WTC11 (cell line): ENCODE measurements at regions not wholly inside any gene's neighbourhood (a gene's known extent, or its start where the extent isn't known, plus 50 kb on each side); places are given as distances from the start of the nearest gene placed in this dataset.

Source experiments
- ATAC-seq: fragments of 200-7000 bp; cut with Tn5 transposase; 2 replicates; pipeline ENCODE4 v1.10.0; 2021; ENCODE audit warnings: mild to moderate bottlenecking, moderate library complexity
- CTCF ChIA-PET: fragments of 300-600 bp; sonication (Branson Sonifier 250); formaldehyde crosslinking; loops from one replicate; lab custom pipeline; 2021; ENCODE audit warnings: antibody characterized with exemption; lab: Charles Lee
- POLR2A ChIA-PET: fragments of 350-600 bp; sonication (Branson Sonifier 250); formaldehyde crosslinking; loops from one replicate; lab custom pipeline; 2021; ENCODE audit warnings: antibody characterized with exemption; lab: Charles Lee
- DNase-seq: peaks from one replicate; pipeline ENCODE4 v3.0.0; 2021; ENCODE audit warnings: low spot score
- H3K27ac Mint-ChIP-seq: 2 replicates; pipeline ENCODE4 v1.8.0; 2021; ENCODE audit warnings: mixed read lengths
- H3K27me3 Mint-ChIP-seq: 2 replicates; pipeline ENCODE4 v1.8.0; 2021; ENCODE audit warnings: low read depth, mild to moderate bottlenecking, moderate library complexity, mixed read lengths
- H3K36me3 Mint-ChIP-seq: 2 replicates; pipeline ENCODE4 v1.8.0; 2021; ENCODE audit warnings: mixed read lengths
- H3K4me1 Mint-ChIP-seq: 2 replicates; pipeline ENCODE4 v1.8.0; 2022; ENCODE audit warnings: mixed read lengths
- H3K4me3 Mint-ChIP-seq: 2 replicates; pipeline ENCODE4 v1.8.0; 2021; ENCODE audit warnings: mild to moderate bottlenecking, moderate library complexity, mixed read lengths
- H3K9me3 Mint-ChIP-seq: 2 replicates; pipeline ENCODE4 v1.8.0; 2021; ENCODE audit warnings: mixed read lengths
- FOXK1 ChIP-seq: sonication (generic); formaldehyde crosslinking; IDR thresholded peaks from 2 replicates; pipeline ENCODE4 v1.8.0; 2022; ENCODE audit warnings: mild to moderate bottlenecking, moderate library complexity, missing genetic modification reagents
- GABPB1 ChIP-seq: sonication (generic); formaldehyde crosslinking; IDR thresholded peaks from 2 replicates; pipeline ENCODE4 v1.8.1; 2023; ENCODE audit warnings: mild to moderate bottlenecking, missing genetic modification reagents
- JUN ChIP-seq: sonication (generic); formaldehyde crosslinking; IDR thresholded peaks from 2 replicates; pipeline ENCODE4 v1.8.0; 2023; ENCODE audit warnings: mild to moderate bottlenecking, missing genetic modification reagents
- NFE2L1 ChIP-seq: sonication (generic); formaldehyde crosslinking; IDR thresholded peaks from 2 replicates; pipeline ENCODE4 v1.8.1; 2023; ENCODE audit warnings: missing genetic modification reagents
- OVOL2 ChIP-seq: fragments of 250-450 bp; sonication (Bioruptor Pico); IDR thresholded peaks from 2 replicates; pipeline ENCODE4 v1.9.0; 2021; ENCODE audit warnings: mild to moderate bottlenecking, borderline replicate concordance
- RORB ChIP-seq: fragments of 250-450 bp; sonication (Bioruptor Pico); IDR thresholded peaks from 2 replicates; pipeline ENCODE4 v1.9.0; 2021; ENCODE audit warnings: mild to moderate bottlenecking
- SOX15 ChIP-seq: fragments of 250-450 bp; sonication (Bioruptor Pico); IDR thresholded peaks from 2 replicates; pipeline ENCODE4 v1.9.0; 2021; ENCODE audit warnings: mild to moderate bottlenecking
- TCF7 ChIP-seq: sonication (generic); formaldehyde crosslinking; IDR thresholded peaks from 2 replicates; pipeline ENCODE4 v1.8.0; 2022; ENCODE audit warnings: mild to moderate bottlenecking, low read depth, missing genetic modification reagents, moderate library complexity
- TEAD1 ChIP-seq: sonication (generic); formaldehyde crosslinking; IDR thresholded peaks from 2 replicates; pipeline ENCODE4 v1.8.0; 2022; ENCODE audit warnings: mild to moderate bottlenecking, missing genetic modification reagents
- ZNF121 ChIP-seq: sonication (generic); formaldehyde crosslinking; IDR thresholded peaks from 2 replicates; pipeline ENCODE4 v1.8.0; 2023; ENCODE audit warnings: missing genetic modification reagents
- ZNF423 ChIP-seq: fragments of 250-450 bp; sonication (Bioruptor Pico); IDR thresholded peaks from 2 replicates; pipeline ENCODE4 v2.1.2; 2022; ENCODE audit warnings: mild to moderate bottlenecking, moderate library complexity
- ZNF671 ChIP-seq: fragments of 250-450 bp; sonication (Bioruptor Pico); IDR thresholded peaks from 2 replicates; pipeline ENCODE4 v1.8.0; 2021; ENCODE audit warnings: mild to moderate bottlenecking
- TF ChIP-seq, protein P1 (sequence below): sonication (generic); formaldehyde crosslinking; IDR thresholded peaks from 2 replicates; pipeline ENCODE4 v1.8.0; 2022; ENCODE audit warnings: mild to moderate bottlenecking, missing genetic modification reagents
- TF ChIP-seq, protein P2 (sequence below): sonication (generic); formaldehyde crosslinking; IDR thresholded peaks from 2 replicates; pipeline ENCODE4 v1.8.1; 2023; ENCODE audit warnings: mild to moderate bottlenecking, moderate library complexity, missing genetic modification reagents
- TF ChIP-seq, protein P3 (sequence below): fragments of 250-450 bp; sonication (Bioruptor Pico); IDR thresholded peaks from 2 replicates; pipeline ENCODE4 v1.9.0; 2021; ENCODE audit warnings: mild to moderate bottlenecking
- TF ChIP-seq, protein P4 (sequence below): sonication (generic); formaldehyde crosslinking; conservative IDR thresholded peaks from 2 replicates; pipeline ENCODE4 v1.8.1; 2023; ENCODE audit warnings: mild to moderate bottlenecking, low read depth, missing genetic modification reagents, moderate library complexity
- TF ChIP-seq, protein P5 (sequence below): sonication (generic); formaldehyde crosslinking; IDR thresholded peaks from 2 replicates; pipeline ENCODE4 v1.8.0; 2023; ENCODE audit warnings: mild to moderate bottlenecking, missing genetic modification reagents
- TF ChIP-seq, protein P6 (sequence below): sonication (generic); formaldehyde crosslinking; IDR thresholded peaks from 2 replicates; pipeline ENCODE4 v1.8.0; 2022; ENCODE audit warnings: mild to moderate bottlenecking, missing genetic modification reagents
- TF ChIP-seq, protein P7 (sequence below): sonication (generic); formaldehyde crosslinking; IDR thresholded peaks from 2 replicates; pipeline ENCODE4 v1.8.1; 2023; ENCODE audit warnings: mild to moderate bottlenecking, missing genetic modification reagents
- TF ChIP-seq, protein P8 (sequence below): fragments of 250-450 bp; sonication (Bioruptor Pico); IDR thresholded peaks from 2 replicates; pipeline ENCODE4 v1.9.0; 2021; ENCODE audit warnings: moderate library complexity, mild to moderate bottlenecking, inconsistent platforms, borderline replicate concordance

DNA sequence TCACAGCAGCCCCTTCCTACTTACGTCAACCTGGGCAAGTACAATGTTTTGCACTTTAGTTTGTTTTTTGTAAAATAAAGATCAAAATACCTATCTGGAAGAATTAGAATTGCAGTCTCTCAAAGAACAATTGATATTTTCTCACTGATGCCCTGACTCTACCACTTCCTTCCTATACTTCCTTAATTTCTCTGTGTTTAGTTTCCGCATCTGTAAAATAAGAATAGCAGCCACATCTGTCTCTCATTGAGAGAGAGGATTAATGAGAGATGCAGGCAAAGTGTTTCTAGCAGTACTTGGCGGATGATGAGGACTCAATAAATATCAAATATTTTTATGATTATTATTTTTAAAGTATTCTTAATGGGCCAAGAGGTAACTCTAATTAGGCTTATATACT, 122.6 kb upstream of the PIEZO2 start:
- Mint-ChIP-seq H3K27ac (no peak overlapping the region), H3K9me3 (peaks cover under 1% of the 10 kb centered on the region; the same call in 1 of the 2 replicates), H3K36me3 (no peaks in the 10 kb centered on the region), H3K4me3 (no peak overlapping the region)
- CTCF ChIA-PET = no interaction called here
- ATAC-seq (no peak), DNase-seq (no peak)
- POLR2A ChIA-PET = no interaction called here
- TF ChIP-seq OVOL2 (CRISPR knock-in tag) (no peak), RORB (no peak), TEAD1 (CRISPR knock-in tag) (no peak), ZNF423 (no peak), ZNF671 (CRISPR knock-in tag) (no peak)
- TF ChIP-seq, protein P1, sequence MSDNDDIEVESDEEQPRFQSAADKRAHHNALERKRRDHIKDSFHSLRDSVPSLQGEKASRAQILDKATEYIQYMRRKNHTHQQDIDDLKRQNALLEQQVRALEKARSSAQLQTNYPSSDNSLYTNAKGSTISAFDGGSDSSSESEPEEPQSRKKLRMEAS (CRISPR knock-in tag) = no peak
- TF ChIP-seq, protein P2, sequence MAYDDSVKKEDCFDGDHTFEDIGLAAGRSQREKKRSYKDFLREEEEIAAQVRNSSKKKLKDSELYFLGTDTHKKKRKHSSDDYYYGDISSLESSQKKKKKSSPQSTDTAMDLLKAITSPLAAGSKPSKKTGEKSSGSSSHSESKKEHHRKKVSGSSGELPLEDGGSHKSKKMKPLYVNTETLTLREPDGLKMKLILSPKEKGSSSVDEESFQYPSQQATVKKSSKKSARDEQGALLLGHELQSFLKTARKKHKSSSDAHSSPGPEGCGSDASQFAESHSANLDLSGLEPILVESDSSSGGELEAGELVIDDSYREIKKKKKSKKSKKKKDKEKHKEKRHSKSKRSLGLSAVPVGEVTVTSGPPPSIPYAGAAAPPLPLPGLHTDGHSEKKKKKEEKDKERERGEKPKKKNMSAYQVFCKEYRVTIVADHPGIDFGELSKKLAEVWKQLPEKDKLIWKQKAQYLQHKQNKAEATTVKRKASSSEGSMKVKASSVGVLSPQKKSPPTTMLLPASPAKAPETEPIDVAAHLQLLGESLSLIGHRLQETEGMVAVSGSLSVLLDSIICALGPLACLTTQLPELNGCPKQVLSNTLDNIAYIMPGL (CRISPR knock-in tag) = no peak
- TF ChIP-seq, protein P3, sequence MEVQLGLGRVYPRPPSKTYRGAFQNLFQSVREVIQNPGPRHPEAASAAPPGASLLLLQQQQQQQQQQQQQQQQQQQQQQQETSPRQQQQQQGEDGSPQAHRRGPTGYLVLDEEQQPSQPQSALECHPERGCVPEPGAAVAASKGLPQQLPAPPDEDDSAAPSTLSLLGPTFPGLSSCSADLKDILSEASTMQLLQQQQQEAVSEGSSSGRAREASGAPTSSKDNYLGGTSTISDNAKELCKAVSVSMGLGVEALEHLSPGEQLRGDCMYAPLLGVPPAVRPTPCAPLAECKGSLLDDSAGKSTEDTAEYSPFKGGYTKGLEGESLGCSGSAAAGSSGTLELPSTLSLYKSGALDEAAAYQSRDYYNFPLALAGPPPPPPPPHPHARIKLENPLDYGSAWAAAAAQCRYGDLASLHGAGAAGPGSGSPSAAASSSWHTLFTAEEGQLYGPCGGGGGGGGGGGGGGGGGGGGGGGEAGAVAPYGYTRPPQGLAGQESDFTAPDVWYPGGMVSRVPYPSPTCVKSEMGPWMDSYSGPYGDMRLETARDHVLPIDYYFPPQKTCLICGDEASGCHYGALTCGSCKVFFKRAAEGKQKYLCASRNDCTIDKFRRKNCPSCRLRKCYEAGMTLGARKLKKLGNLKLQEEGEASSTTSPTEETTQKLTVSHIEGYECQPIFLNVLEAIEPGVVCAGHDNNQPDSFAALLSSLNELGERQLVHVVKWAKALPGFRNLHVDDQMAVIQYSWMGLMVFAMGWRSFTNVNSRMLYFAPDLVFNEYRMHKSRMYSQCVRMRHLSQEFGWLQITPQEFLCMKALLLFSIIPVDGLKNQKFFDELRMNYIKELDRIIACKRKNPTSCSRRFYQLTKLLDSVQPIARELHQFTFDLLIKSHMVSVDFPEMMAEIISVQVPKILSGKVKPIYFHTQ (CRISPR knock-in tag) = no peak
- TF ChIP-seq, protein P4, sequence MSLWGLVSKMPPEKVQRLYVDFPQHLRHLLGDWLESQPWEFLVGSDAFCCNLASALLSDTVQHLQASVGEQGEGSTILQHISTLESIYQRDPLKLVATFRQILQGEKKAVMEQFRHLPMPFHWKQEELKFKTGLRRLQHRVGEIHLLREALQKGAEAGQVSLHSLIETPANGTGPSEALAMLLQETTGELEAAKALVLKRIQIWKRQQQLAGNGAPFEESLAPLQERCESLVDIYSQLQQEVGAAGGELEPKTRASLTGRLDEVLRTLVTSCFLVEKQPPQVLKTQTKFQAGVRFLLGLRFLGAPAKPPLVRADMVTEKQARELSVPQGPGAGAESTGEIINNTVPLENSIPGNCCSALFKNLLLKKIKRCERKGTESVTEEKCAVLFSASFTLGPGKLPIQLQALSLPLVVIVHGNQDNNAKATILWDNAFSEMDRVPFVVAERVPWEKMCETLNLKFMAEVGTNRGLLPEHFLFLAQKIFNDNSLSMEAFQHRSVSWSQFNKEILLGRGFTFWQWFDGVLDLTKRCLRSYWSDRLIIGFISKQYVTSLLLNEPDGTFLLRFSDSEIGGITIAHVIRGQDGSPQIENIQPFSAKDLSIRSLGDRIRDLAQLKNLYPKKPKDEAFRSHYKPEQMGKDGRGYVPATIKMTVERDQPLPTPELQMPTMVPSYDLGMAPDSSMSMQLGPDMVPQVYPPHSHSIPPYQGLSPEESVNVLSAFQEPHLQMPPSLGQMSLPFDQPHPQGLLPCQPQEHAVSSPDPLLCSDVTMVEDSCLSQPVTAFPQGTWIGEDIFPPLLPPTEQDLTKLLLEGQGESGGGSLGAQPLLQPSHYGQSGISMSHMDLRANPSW (CRISPR knock-in tag) = no peak
- TF ChIP-seq, all 79 proteins: peak for 0
- Mint-ChIP-seq H3K27me3 (no peaks in the 10 kb centered on the region), H3K4me1 (peaks cover 2% of the 10 kb centered on the region; the same call in 1 of the 2 replicates)

DNA sequence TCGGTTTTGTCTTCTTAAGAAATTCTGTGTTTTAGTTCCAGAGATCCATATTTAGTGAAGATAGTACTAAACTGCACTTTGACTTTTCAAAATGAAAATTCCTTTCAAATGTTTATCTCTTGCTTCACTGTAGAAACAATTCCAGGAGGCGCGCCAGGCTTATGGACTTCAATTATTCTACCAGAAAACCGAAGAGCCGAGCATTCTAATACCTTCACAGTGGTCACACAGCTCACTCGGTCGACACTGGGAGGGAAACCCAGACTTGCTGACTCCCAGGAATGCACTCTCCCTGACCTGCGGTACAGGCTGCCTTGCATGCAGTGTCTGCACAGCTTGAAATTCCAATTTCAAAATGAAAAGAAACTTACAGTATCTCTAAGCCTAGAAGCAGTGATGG, 119.9 kb upstream of the PIEZO2 start:
- Mint-ChIP-seq H3K4me3 (no peak overlapping the region), H3K4me1 (peaks cover 2% of the 10 kb centered on the region; the same call in 1 of the 2 replicates), H3K9me3 (peaks cover 18% of the 10 kb centered on the region), H3K36me3 (peaks cover 8% of the 10 kb centered on the region), H3K27ac (no peak overlapping the region), H3K27me3 (no peaks in the 10 kb centered on the region)
- CTCF ChIA-PET = no interaction called here
- POLR2A ChIA-PET = no interaction called here
- no peak for DNase-seq
- ATAC-seq = no peak
- TF ChIP-seq, protein P5, sequence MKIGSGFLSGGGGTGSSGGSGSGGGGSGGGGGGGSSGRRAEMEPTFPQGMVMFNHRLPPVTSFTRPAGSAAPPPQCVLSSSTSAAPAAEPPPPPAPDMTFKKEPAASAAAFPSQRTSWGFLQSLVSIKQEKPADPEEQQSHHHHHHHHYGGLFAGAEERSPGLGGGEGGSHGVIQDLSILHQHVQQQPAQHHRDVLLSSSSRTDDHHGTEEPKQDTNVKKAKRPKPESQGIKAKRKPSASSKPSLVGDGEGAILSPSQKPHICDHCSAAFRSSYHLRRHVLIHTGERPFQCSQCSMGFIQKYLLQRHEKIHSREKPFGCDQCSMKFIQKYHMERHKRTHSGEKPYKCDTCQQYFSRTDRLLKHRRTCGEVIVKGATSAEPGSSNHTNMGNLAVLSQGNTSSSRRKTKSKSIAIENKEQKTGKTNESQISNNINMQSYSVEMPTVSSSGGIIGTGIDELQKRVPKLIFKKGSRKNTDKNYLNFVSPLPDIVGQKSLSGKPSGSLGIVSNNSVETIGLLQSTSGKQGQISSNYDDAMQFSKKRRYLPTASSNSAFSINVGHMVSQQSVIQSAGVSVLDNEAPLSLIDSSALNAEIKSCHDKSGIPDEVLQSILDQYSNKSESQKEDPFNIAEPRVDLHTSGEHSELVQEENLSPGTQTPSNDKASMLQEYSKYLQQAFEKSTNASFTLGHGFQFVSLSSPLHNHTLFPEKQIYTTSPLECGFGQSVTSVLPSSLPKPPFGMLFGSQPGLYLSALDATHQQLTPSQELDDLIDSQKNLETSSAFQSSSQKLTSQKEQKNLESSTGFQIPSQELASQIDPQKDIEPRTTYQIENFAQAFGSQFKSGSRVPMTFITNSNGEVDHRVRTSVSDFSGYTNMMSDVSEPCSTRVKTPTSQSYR = no peak
- TF ChIP-seq SOX15 = no peak
- no peak for TF ChIP-seq FOXK1
- TF ChIP-seq, protein P6, sequence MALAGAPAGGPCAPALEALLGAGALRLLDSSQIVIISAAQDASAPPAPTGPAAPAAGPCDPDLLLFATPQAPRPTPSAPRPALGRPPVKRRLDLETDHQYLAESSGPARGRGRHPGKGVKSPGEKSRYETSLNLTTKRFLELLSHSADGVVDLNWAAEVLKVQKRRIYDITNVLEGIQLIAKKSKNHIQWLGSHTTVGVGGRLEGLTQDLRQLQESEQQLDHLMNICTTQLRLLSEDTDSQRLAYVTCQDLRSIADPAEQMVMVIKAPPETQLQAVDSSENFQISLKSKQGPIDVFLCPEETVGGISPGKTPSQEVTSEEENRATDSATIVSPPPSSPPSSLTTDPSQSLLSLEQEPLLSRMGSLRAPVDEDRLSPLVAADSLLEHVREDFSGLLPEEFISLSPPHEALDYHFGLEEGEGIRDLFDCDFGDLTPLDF (CRISPR knock-in tag) = no peak
- TF ChIP-seq JUN (CRISPR knock-in tag) = no peak
- no peak for TF ChIP-seq GABPB1 (CRISPR knock-in tag)
- TF ChIP-seq NFE2L1 (CRISPR knock-in tag) = no peak
- TF ChIP-seq ZNF121 = no peak
- TF ChIP-seq TCF7 (CRISPR knock-in tag) = no peak
- TF ChIP-seq, protein P7, sequence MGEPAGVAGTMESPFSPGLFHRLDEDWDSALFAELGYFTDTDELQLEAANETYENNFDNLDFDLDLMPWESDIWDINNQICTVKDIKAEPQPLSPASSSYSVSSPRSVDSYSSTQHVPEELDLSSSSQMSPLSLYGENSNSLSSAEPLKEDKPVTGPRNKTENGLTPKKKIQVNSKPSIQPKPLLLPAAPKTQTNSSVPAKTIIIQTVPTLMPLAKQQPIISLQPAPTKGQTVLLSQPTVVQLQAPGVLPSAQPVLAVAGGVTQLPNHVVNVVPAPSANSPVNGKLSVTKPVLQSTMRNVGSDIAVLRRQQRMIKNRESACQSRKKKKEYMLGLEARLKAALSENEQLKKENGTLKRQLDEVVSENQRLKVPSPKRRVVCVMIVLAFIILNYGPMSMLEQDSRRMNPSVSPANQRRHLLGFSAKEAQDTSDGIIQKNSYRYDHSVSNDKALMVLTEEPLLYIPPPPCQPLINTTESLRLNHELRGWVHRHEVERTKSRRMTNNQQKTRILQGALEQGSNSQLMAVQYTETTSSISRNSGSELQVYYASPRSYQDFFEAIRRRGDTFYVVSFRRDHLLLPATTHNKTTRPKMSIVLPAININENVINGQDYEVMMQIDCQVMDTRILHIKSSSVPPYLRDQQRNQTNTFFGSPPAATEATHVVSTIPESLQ (CRISPR knock-in tag) = no peak
- TF ChIP-seq, protein P8, sequence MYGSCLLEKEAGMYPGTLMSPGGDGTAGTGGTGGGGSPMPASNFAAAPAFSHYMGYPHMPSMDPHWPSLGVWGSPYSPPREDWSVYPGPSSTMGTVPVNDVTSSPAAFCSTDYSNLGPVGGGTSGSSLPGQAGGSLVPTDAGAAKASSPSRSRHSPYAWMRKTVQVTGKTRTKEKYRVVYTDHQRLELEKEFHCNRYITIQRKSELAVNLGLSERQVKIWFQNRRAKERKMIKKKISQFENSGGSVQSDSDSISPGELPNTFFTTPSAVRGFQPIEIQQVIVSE (CRISPR knock-in tag) = no peak
